Iris pigment epithelial cell (primary cell): ENCODE measurements at regions not wholly inside any gene's neighbourhood (a gene's known extent, or its start where the extent isn't known, plus 50 kb on each side); places are given as distances from the start of the nearest gene placed in this dataset.
"Not testable (repeated sequence)": the region's sequence is repeated elsewhere in the genome, so short reads cannot be mapped to it uniquely, and the experiment has no call there.

Experiments
- DNase-seq: peaks from one replicate; pipeline ENCODE4 v3.0.0-alpha.2; 2011; ENCODE audit warnings: low read depth

GRCh38 chr18:73431620-73432019 is 563.8 kb upstream of the NETO1 start:
- DNase-seq = no peak

GRCh38 chr18:73421010-73421409 is 553.2 kb upstream of the NETO1 start:
- no peak for DNase-seq

GRCh38 chr18:73419531-73419930 is 551.7 kb upstream of the NETO1 start:
- no peak for DNase-seq

GRCh38 chr18:73414598-73414997 is 546.8 kb upstream of the NETO1 start:
- DNase-seq = peak; percentile 7

GRCh38 chr18:73414069-73414468 is 546.3 kb upstream of the NETO1 start:
- no peak for DNase-seq

- peak; percentile 4 for DNase-seq
Measured at GRCh38 chr18:73409242-73409641, 541.5 kb upstream of the NETO1 start.

- no peak for DNase-seq
Measured at GRCh38 chr18:73408469-73408868, 540.7 kb upstream of the NETO1 start.

GRCh38 chr18:73407506-73407905 is 539.7 kb upstream of the NETO1 start:
- no peak for DNase-seq

GRCh38 chr18:73384246-73384645 is 516.5 kb upstream of the NETO1 start:
- no peak for DNase-seq

- DNase-seq = no peak
Measured at GRCh38 chr18:73381699-73382036, 513.9 kb upstream of the NETO1 start.

GRCh38 chr18:73381016-73381698 is 513.4 kb upstream of the NETO1 start:
- no peak for DNase-seq

GRCh38 chr18:73366713-73367112 is 498.9 kb upstream of the NETO1 start:
- no peak for DNase-seq

GRCh38 chr18:73365018-73365417 is 497.2 kb upstream of the NETO1 start:
- DNase-seq = peak; percentile 56

- no peak for DNase-seq
Measured at GRCh38 chr18:73355121-73355520, 487.3 kb upstream of the NETO1 start.

- no peak for DNase-seq
Measured at GRCh38 chr18:73352546-73352945, 484.8 kb upstream of the NETO1 start.

- peak; percentile 28 for DNase-seq
Measured at GRCh38 chr18:73340135-73340977, 472.6 kb upstream of the NETO1 start.

GRCh38 chr18:73331212-73331772 is 463.5 kb upstream of the NETO1 start:
- no peak for DNase-seq

GRCh38 chr18:73330106-73330505 is 462.3 kb upstream of the NETO1 start:
- DNase-seq = not testable (repeated sequence)

GRCh38 chr18:73324187-73324831 is 456.5 kb upstream of the NETO1 start:
- DNase-seq = not testable (repeated sequence)

GRCh38 chr18:73318739-73319479 is 451.1 kb upstream of the NETO1 start:
- DNase-seq = no peak

GRCh38 chr18:73316513-73316912 is 448.7 kb upstream of the NETO1 start:
- DNase-seq = no peak

GRCh38 chr18:73315381-73315780 is 447.6 kb upstream of the NETO1 start:
- no peak for DNase-seq
